ENCODE measurements at regions not wholly inside any gene's neighbourhood (a gene's known extent, or its start where the extent isn't known, plus 50 kb on each side); places are given as distances from the start of the nearest gene placed in this dataset.

DNA sequence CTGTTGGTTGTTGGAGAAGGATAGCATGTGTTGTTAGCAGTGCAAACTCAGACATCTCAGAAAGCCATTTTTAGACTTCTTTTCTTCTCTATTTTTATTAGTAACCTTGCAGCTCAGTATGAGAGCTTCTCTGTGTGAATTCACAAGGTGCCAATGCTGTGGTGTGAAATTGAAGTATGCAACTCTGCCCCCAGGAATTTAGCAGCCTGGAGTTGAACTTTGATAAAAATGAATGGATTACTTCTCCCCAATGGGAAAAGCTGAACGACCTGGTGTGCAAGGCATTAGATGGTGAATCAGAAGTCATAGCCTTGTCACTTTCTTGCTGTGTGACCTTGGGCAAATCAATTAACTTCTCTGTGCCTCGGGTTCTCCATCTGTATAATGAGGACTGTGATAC is 512.3 kb upstream of the PCDH9 start:
- intact Hi-C loops (cut with micrococcal nuclease), result no loop called here
- no peak for ATAC-seq
- POLR2A ChIA-PET (ENCODE audit: unreplicated experiment), result no interaction called here
- no peak overlapping the region for H3K4me3 ChIP-seq (ENCODE audit: low read length)
- no peaks in the 10 kb centered on the region for H3K27me3 ChIP-seq (ENCODE audit: low read length)
- no peaks in the 10 kb centered on the region for H3K79me2 ChIP-seq (ENCODE audit: low read length)
- H3K27ac ChIP-seq (ENCODE audit: low read length), result no peak overlapping the region
- no TSS peak for BruUV-seq (replicated peaks)
- no peak for TF ChIP-seq EZH2 (IDR thresholded peaks at IDR 0.05; ENCODE audit: low read length, unreplicated experiment)
- TF ChIP-seq, protein P1, sequence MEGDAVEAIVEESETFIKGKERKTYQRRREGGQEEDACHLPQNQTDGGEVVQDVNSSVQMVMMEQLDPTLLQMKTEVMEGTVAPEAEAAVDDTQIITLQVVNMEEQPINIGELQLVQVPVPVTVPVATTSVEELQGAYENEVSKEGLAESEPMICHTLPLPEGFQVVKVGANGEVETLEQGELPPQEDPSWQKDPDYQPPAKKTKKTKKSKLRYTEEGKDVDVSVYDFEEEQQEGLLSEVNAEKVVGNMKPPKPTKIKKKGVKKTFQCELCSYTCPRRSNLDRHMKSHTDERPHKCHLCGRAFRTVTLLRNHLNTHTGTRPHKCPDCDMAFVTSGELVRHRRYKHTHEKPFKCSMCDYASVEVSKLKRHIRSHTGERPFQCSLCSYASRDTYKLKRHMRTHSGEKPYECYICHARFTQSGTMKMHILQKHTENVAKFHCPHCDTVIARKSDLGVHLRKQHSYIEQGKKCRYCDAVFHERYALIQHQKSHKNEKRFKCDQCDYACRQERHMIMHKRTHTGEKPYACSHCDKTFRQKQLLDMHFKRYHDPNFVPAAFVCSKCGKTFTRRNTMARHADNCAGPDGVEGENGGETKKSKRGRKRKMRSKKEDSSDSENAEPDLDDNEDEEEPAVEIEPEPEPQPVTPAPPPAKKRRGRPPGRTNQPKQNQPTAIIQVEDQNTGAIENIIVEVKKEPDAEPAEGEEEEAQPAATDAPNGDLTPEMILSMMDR (conservative IDR thresholded peaks at IDR 0.05; ENCODE audit: low read depth, low read length), result no peak
- no peak for TF ChIP-seq EZH2phosphoT487 (IDR thresholded peaks at IDR 0.05; ENCODE audit: borderline replicate concordance, low read length)
- H3K9ac ChIP-seq (ENCODE audit: low read length), result no peak overlapping the region
- H3K36me3 ChIP-seq (ENCODE audit: low read depth, low read length), result no peaks in the 10 kb centered on the region
- H3F3A ChIP-seq (ENCODE audit: low read length, unreplicated experiment), result no peaks in the 10 kb centered on the region
- no peaks in the 10 kb centered on the region for H3K4me1 ChIP-seq (ENCODE audit: insufficient read depth, low read length)
- no peak overlapping the region for H2AFZ ChIP-seq (ENCODE audit: low read length)
- H4K20me1 ChIP-seq (ENCODE audit: low read length), result no peaks in the 10 kb centered on the region
- no peaks in the 10 kb centered on the region for H3K9me2 ChIP-seq (replicated peaks; ENCODE audit: low read length)
- H3K4me2 ChIP-seq (ENCODE audit: low read length), result no peak overlapping the region
- DNase-seq, result no peak
- no peaks in the 10 kb centered on the region for H3K9me3 ChIP-seq (ENCODE audit: low read length)
- CTCF ChIA-PET, result no interaction called here

DNA sequence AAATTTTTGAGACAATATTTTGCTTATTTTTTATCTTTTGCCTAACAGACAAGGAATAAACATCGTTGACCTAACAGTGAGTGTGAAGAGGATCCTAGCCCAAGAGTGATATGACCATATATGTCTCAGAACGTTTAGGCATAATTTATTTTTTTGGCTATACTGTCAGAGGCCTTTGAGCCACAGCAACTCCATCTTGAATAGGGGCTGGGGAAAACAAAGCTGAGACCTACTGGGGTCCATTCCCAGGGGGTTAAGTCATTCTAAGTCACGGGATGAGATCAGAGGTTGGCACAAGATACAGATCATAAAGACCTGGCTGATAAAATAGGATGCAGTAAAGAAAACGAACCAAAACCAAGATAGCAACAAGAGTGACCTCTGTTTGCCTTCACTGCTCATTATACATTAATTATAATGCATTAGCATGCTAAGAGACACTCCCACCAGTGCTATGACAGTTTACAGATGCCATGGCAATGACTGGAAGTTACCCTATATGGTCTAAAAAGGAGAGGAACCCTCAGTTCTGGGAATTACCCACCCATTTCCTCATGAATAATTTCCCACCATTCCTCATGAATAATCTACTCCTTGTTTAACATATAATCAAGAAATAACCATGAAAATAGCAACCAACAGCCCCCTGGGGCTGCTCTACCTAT is 510.9 kb upstream of the PCDH9 start:
- ChIA-PET POLR2A (ENCODE audit: unreplicated experiment) (no interaction called here), CTCF (no interaction called here)
- no peak for ATAC-seq
- Histone ChIP-seq H3K27ac (ENCODE audit: low read length) (no peak overlapping the region), H3K9me3 (ENCODE audit: low read length) (no peaks in the 10 kb centered on the region), H2AFZ (ENCODE audit: low read length) (no peak overlapping the region), H3K9me2 (replicated peaks; ENCODE audit: low read length) (no peaks in the 10 kb centered on the region), H4K20me1 (ENCODE audit: low read length) (no peaks in the 10 kb centered on the region), H3F3A (ENCODE audit: low read length, unreplicated experiment) (no peaks in the 10 kb centered on the region), H3K36me3 (ENCODE audit: low read depth, low read length) (no peaks in the 10 kb centered on the region), H3K4me2 (ENCODE audit: low read length) (no peak overlapping the region), H3K79me2 (ENCODE audit: low read length) (no peaks in the 10 kb centered on the region), H3K9ac (ENCODE audit: low read length) (no peak overlapping the region), H3K4me1 (ENCODE audit: insufficient read depth, low read length) (no peaks in the 10 kb centered on the region), H3K27me3 (ENCODE audit: low read length) (no peaks in the 10 kb centered on the region), H3K4me3 (ENCODE audit: low read length) (no peak overlapping the region)
- DNase-seq, result no peak
- intact Hi-C loops (cut with micrococcal nuclease), result no loop called here
- TF ChIP-seq EZH2 (IDR thresholded peaks at IDR 0.05; ENCODE audit: low read length, unreplicated experiment), result no peak
- TF ChIP-seq, protein P1 (conservative IDR thresholded peaks at IDR 0.05; ENCODE audit: low read depth, low read length), result no peak
- TF ChIP-seq EZH2phosphoT487 (IDR thresholded peaks at IDR 0.05; ENCODE audit: borderline replicate concordance, low read length), result no peak
- BruUV-seq (replicated peaks), result no TSS peak

DNA sequence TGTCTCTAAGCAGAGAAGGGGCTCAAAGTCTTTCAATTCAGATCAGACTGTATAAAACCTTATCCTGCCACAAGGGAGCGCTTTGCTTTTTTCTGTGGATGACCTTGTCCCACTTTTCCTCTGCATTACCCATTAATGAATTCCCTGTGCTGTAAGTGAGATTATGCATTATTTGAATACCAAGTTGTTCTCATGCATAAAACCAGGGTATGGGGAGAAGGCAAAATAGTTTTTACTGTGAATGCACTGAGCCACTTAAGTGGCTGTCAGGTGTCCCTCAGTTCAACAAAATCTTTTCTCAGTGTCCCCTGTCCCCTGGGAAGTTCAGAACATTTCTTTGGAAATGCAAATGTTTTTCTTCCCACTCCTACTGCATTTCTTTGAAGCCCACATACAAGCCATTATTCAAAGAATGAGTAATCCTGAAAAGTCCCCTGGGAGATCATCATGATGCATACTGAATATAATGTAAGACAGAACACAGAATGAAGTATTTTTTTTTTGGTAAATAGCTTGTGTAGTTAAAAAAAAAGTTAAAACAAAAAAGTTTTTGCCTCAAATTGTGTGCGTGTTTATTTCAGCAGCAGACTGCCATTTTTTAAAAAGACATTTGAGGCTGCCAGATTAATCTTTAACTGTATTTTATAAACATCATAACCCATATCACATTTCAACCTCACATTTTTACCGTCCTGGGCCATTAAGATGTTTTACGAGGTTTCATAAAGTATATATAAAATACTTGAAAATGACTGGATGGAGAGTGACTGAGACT is 506.7 kb upstream of the PCDH9 start:
- Histone ChIP-seq H4K20me1 (ENCODE audit: low read length) (no peaks in the 10 kb centered on the region), H3K9ac (ENCODE audit: low read length) (no peak overlapping the region), H3K79me2 (ENCODE audit: low read length) (no peaks in the 10 kb centered on the region), H2AFZ (ENCODE audit: low read length) (no peak overlapping the region), H3K9me3 (ENCODE audit: low read length) (no peaks in the 10 kb centered on the region), H3K4me3 (ENCODE audit: low read length) (no peak overlapping the region), H3K27me3 (ENCODE audit: low read length) (no peaks in the 10 kb centered on the region), H3K4me1 (ENCODE audit: insufficient read depth, low read length) (no peaks in the 10 kb centered on the region), H3K4me2 (ENCODE audit: low read length) (peak overlapping the region; percentile 14; the same call in 1 of the 2 replicates), H3F3A (ENCODE audit: low read length, unreplicated experiment) (no peaks in the 10 kb centered on the region), H3K36me3 (ENCODE audit: low read depth, low read length) (no peaks in the 10 kb centered on the region), H3K27ac (ENCODE audit: low read length) (peak overlapping the region; percentile 49), H3K9me2 (replicated peaks; ENCODE audit: low read length) (no peaks in the 10 kb centered on the region)
- ChIA-PET POLR2A (ENCODE audit: unreplicated experiment) (no interaction called here), CTCF (interaction anchor here (0.5 to 0.6 kb wide), 2 partner anchors 51 to 1365 kb away, joined by 3 to 5 read pairs; no protein-coding TSS in a partner anchor)
- TF ChIP-seq, protein P1 (conservative IDR thresholded peaks at IDR 0.05; ENCODE audit: low read depth, low read length), result peak; percentile 50
- no peak for TF ChIP-seq EZH2 (IDR thresholded peaks at IDR 0.05; ENCODE audit: low read length, unreplicated experiment)
- intact Hi-C loops (cut with micrococcal nuclease), result no loop called here
- ATAC-seq (peak; percentile 76), DNase-seq (peak; percentile 25)
- no TSS peak for BruUV-seq (replicated peaks)

Data from PC-3 (cell line).